Esophagus squamous epithelium (tissue), 4 donors: ENCODE measurements at regions not wholly inside any gene's neighbourhood (a gene's known extent, or its start where the extent isn't known, plus 50 kb on each side); places are given as distances from the start of the nearest gene placed in this dataset.

Experiments
- CTCF ChIP-seq, 6 experiments: fragments of 450-650 bp in 4 of 6; fragments of 200-600 bp in 2 of 6; sonication (generic) in 2 of 6; IDR thresholded peaks; one replicate each; pipeline ENCODE4 v1.5.1; 2016 to 2019; ENCODE audit warnings: antibody characterized with exemption in 6 of 6, mild to moderate bottlenecking in 4 of 6, moderate library complexity in 4 of 6
- POLR2A ChIP-seq, 4 donors: fragments of 450-650 bp; IDR thresholded peaks; one replicate each; pipeline ENCODE4 v1.6.1; 2017; ENCODE audit warnings: antibody characterized with exemption in 4 of 4, mild to moderate bottlenecking in 4 of 4, moderate library complexity in 3 of 4

- TF ChIP-seq CTCF (IDR thresholded peaks at IDR 0.05) (no peak), POLR2A (IDR thresholded peaks at IDR 0.05) (no peak)
Measured at GRCh38 chr6:81556551-81556950, 195.9 kb downstream of the TENT5A start.
